NT2/D1 (cell line): ENCODE measurements at regions not wholly inside any gene's neighbourhood (a gene's known extent, or its start where the extent isn't known, plus 50 kb on each side); places are given as distances from the start of the nearest gene placed in this dataset.
"Not testable (repeated sequence)": the region's sequence is repeated elsewhere in the genome, so short reads cannot be mapped to it uniquely, and the experiment has no call there.

ENCODE experiments used
- DNase-seq: peaks from one replicate; pipeline ENCODE4 v3.0.0-alpha.2; 2011; ENCODE audit warnings: low read depth, low spot score
- H3K27me3 ChIP-seq: 2 replicates; pipeline ENCODE4 v1.6.0; 2011; ENCODE audit warnings: mild to moderate bottlenecking; ENCODE audit not compliant: insufficient read length, insufficient read depth
- H3K36me3 ChIP-seq: 2 replicates; pipeline ENCODE4 v1.6.1; 2011; ENCODE audit warnings: mild to moderate bottlenecking, low read length, mixed read lengths; ENCODE audit not compliant: insufficient read depth, insufficient read length
- H3K4me1 ChIP-seq: 2 replicates; pipeline ENCODE4 v1.5.1; 2011; ENCODE audit not compliant: insufficient read depth, insufficient read length
- H3K4me3 ChIP-seq: 2 replicates; pipeline ENCODE4 v1.5.1; 2011; ENCODE audit warnings: low read depth; ENCODE audit not compliant: insufficient read length
- H3K9ac ChIP-seq: 2 replicates; pipeline ENCODE4 v1.6.0; 2011; ENCODE audit warnings: low read depth; ENCODE audit not compliant: insufficient read length
- H3K9me3 ChIP-seq: 2 replicates; pipeline ENCODE4 v1.5.1; 2011; ENCODE audit warnings: mild to moderate bottlenecking, low read length; ENCODE audit not compliant: insufficient read depth
- SUZ12 ChIP-seq: IDR thresholded peaks from 2 replicates; pipeline ENCODE4 v1.6.1; 2011; ENCODE audit not compliant: insufficient read length, insufficient read depth; ENCODE audit errors: extremely low read depth
- YY1 ChIP-seq: IDR thresholded peaks from 2 replicates; pipeline ENCODE4 v1.6.1; 2011; ENCODE audit not compliant: insufficient read length, insufficient read depth
- ZNF274 ChIP-seq: IDR thresholded peaks from 2 replicates; pipeline ENCODE4 v1.6.1; 2011; ENCODE audit warnings: mild to moderate bottlenecking, low read depth, low read length

DNA sequence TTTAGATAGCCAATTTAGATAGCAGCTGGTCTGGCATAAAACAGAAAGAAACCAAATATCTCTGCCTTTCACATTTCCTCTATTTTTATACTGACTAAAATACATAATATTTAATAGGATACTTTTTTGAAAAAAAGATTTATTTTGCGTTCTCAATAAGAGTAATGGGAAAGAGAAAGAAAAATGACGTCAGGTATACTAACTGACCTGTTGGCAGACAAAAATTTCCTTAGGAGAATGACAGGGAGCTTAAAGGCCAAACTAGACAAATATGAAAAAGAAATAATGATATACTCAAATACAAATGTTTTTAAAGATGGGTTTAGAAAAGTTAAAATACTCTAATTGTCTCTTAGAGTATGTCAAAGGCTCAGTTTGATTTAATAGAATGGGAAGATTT, 309.4 kb upstream of the ADGRL3 start:
- no peaks in the 10 kb centered on the region for H3K9me3 ChIP-seq
- H3K36me3 ChIP-seq: no peaks in the 10 kb centered on the region
- DNase-seq: no peak
- no peaks in the 10 kb centered on the region for H3K27me3 ChIP-seq
- no peak overlapping the region for H3K9ac ChIP-seq
- TF ChIP-seq ZNF274 (no peak), SUZ12 (no peak), YY1 (no peak)
- no peak overlapping the region for H3K4me3 ChIP-seq
- H3K4me1 ChIP-seq: no peaks in the 10 kb centered on the region

GRCh38 chr4:60891947-60892346, 308.2 kb upstream of the ADGRL3 start:
- no peaks in the 10 kb centered on the region for H3K36me3 ChIP-seq
- DNase-seq: no peak
- no peaks in the 10 kb centered on the region for H3K27me3 ChIP-seq
- H3K4me1 ChIP-seq: no peaks in the 10 kb centered on the region
- no peak overlapping the region for H3K9ac ChIP-seq
- no peak overlapping the region for H3K4me3 ChIP-seq
- TF ChIP-seq ZNF274: no peak
- no peak for TF ChIP-seq YY1
- TF ChIP-seq SUZ12: no peak
- H3K9me3 ChIP-seq: no peaks in the 10 kb centered on the region

DNA sequence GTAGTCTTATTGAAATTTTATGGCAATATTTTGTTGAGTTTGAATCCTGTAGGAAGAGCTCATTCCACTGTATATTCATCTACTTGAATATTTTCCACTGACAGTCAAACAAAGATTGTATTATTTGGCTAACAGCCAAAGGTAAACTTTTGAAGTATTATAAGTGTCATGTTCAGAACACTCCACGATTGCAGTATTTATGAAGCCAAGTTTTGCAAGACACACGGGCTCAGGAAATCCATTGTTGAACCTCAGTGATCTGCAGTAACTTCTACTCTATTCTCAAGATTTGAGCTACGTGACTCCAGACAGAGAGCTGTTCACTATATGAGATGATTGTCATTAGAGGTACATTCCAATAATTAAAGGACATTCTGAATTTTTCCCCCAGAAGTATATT, 302.7 kb upstream of the ADGRL3 start:
- no peaks in the 10 kb centered on the region for H3K36me3 ChIP-seq
- no peaks in the 10 kb centered on the region for H3K27me3 ChIP-seq
- DNase-seq: no peak
- H3K9me3 ChIP-seq: no peaks in the 10 kb centered on the region
- no peak overlapping the region for H3K9ac ChIP-seq
- no peak overlapping the region for H3K4me3 ChIP-seq
- TF ChIP-seq ZNF274 (no peak), YY1 (no peak), SUZ12 (no peak)
- no peaks in the 10 kb centered on the region for H3K4me1 ChIP-seq

DNA sequence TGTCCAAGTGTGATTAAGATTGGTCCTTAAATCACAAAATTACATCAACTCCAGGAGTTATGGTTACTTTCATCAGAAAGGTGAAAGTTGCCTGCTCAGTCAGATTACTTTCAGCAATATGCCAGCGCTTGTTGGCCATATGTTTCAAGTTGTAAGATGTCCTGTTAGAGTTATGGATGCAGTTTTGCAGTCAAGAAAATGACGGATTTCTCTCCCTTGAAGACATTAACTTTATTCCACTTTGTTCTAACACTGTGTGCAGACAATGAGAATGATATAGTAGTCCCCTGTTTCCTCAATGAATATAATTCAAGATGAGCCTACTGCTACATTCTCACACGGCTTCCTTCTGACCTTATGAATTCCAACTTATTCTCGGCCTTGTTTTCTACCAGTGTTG, 295.0 kb upstream of the ADGRL3 start:
- Histone ChIP-seq H3K4me3 (no peak overlapping the region), H3K9me3 (no peaks in the 10 kb centered on the region), H3K4me1 (no peaks in the 10 kb centered on the region), H3K9ac (no peak overlapping the region), H3K27me3 (no peaks in the 10 kb centered on the region), H3K36me3 (no peaks in the 10 kb centered on the region)
- DNase-seq: no peak
- TF ChIP-seq YY1 (no peak), SUZ12 (no peak), ZNF274 (no peak)

- Histone ChIP-seq H3K27me3 (no peaks in the 10 kb centered on the region), H3K36me3 (no peaks in the 10 kb centered on the region), H3K9me3 (no peaks in the 10 kb centered on the region), H3K4me1 (no peaks in the 10 kb centered on the region), H3K4me3 (no peak overlapping the region), H3K9ac (no peak overlapping the region)
- DNase-seq: no peak
- TF ChIP-seq YY1 (no peak), SUZ12 (no peak), ZNF274 (no peak)
Measured at GRCh38 chr4:60911127-60911526, 289.0 kb upstream of the ADGRL3 start.

- H3K9me3 ChIP-seq: no peaks in the 10 kb centered on the region
- H3K36me3 ChIP-seq: no peaks in the 10 kb centered on the region
- no peak overlapping the region for H3K9ac ChIP-seq
- no peaks in the 10 kb centered on the region for H3K27me3 ChIP-seq
- H3K4me3 ChIP-seq: no peak overlapping the region
- H3K4me1 ChIP-seq: no peaks in the 10 kb centered on the region
- DNase-seq: no peak
- TF ChIP-seq SUZ12 (no peak), YY1 (no peak), ZNF274 (no peak)
Measured at GRCh38 chr4:60913002-60913401, 287.1 kb upstream of the ADGRL3 start.

GRCh38 chr4:60913671-60914070, 286.5 kb upstream of the ADGRL3 start:
- TF ChIP-seq ZNF274: no peak
- no peak for TF ChIP-seq SUZ12
- TF ChIP-seq YY1: no peak
- H3K4me3 ChIP-seq: no peak overlapping the region
- H3K9ac ChIP-seq: no peak overlapping the region
- no peaks in the 10 kb centered on the region for H3K4me1 ChIP-seq
- H3K27me3 ChIP-seq: no peaks in the 10 kb centered on the region
- H3K9me3 ChIP-seq: no peaks in the 10 kb centered on the region
- DNase-seq: no peak
- no peaks in the 10 kb centered on the region for H3K36me3 ChIP-seq

DNA sequence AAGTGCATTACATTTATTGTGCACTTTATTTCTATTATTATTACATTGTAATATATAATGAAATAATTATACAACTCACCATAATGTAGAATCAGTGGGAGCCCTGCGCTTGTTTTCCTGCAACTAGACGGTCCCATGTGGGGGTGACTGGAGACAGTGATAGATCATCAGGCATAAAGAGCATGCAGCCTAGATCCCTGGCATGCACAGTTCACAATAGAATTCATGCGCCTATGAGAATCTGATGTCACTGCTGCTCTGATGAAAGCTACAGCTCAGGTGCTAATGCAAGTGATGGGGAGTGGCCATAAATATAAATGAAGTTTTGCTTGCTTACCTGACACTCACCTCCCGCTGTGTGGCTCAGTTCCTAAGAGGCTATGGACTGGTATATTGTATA, 278.4 kb upstream of the ADGRL3 start:
- H3K27me3 ChIP-seq, H3K4me3 ChIP-seq, H3K4me1 ChIP-seq, H3K9ac ChIP-seq, H3K36me3 ChIP-seq, DNase-seq, H3K9me3 ChIP-seq: not testable (repeated sequence)
